OCI-LY1 (cell line): ENCODE measurements at regions not wholly inside any gene's neighbourhood (a gene's known extent, or its start where the extent isn't known, plus 50 kb on each side); places are given as distances from the start of the nearest gene placed in this dataset.

Source experiments
- H2AFZ ChIP-seq: fragments of 200-600 bp; sonication (generic), shearing (Covaris generic); 2 replicates; pipeline ENCODE4 v1.6.0; 2014; ENCODE audit warnings: antibody characterized with exemption, mild to moderate bottlenecking, low read length
- H3F3A ChIP-seq: fragments of 200-600 bp; sonication (generic), shearing (Covaris generic); 2 replicates; pipeline ENCODE4 v1.6.0; 2014; ENCODE audit warnings: mild to moderate bottlenecking, antibody characterized with exemption, low read length, moderate library complexity; ENCODE audit not compliant: insufficient read depth
- H3K27ac ChIP-seq: fragments of 200-600 bp; sonication (generic); 2 replicates; pipeline ENCODE4 v1.5.1; 2014; ENCODE audit warnings: low read length, mixed run types, mild to moderate bottlenecking, low read depth; ENCODE audit not compliant: poor library complexity, severe bottlenecking
- H3K27me3 ChIP-seq: fragments of 200-600 bp; sonication (generic); 2 replicates; pipeline ENCODE4 v1.6.0; 2014; ENCODE audit warnings: antibody characterized with exemption, mild to moderate bottlenecking, low read length, moderate library complexity; ENCODE audit not compliant: insufficient read depth
- H3K36me3 ChIP-seq: fragments of 200-600 bp; sonication (generic); 2 replicates; pipeline ENCODE4 v1.6.1; 2014; ENCODE audit warnings: mild to moderate bottlenecking, antibody characterized with exemption, low read length, moderate library complexity, mixed read lengths; ENCODE audit not compliant: insufficient read depth
- H3K4me1 ChIP-seq: fragments of 200-600 bp; sonication (generic); 2 replicates; pipeline ENCODE4 v1.5.1; 2014; ENCODE audit warnings: mild to moderate bottlenecking, low read length, moderate library complexity; ENCODE audit not compliant: insufficient read depth, severe bottlenecking
- H3K4me2 ChIP-seq: fragments of 200-600 bp; sonication (generic), shearing (Covaris generic); 2 replicates; pipeline ENCODE4 v1.6.1; 2014; ENCODE audit warnings: low read length
- H3K4me3 ChIP-seq: fragments of 200-600 bp; sonication (generic); 2 replicates; pipeline ENCODE4 v1.5.1; 2014; ENCODE audit warnings: low read length, low read depth, mild to moderate bottlenecking, mixed read lengths; ENCODE audit not compliant: poor library complexity, severe bottlenecking
- H3K79me2 ChIP-seq: fragments of 200-600 bp; shearing (Covaris generic); 2 replicates; pipeline ENCODE4 v1.6.1; 2016; ENCODE audit warnings: mixed run types, low read length, mixed read lengths; ENCODE audit not compliant: insufficient read depth
- H3K9ac ChIP-seq: fragments of 200-600 bp; sonication (generic), shearing (Covaris generic); 2 replicates; pipeline ENCODE4 v1.6.1; 2014; ENCODE audit warnings: mild to moderate bottlenecking, low read length, mixed read lengths
- H3K9me2 ChIP-seq: fragments of 200-600 bp; sonication (generic), shearing (Covaris generic); 2 replicates; pipeline ENCODE4 v1.6.1; 2014; ENCODE audit warnings: low read depth, mild to moderate bottlenecking, low read length, mixed read lengths
- H3K9me3 ChIP-seq: fragments of 200-600 bp; shearing (Covaris generic); 2 replicates; pipeline ENCODE4 v1.6.1; 2014; ENCODE audit warnings: low read length, mixed read lengths
- H4K20me1 ChIP-seq: fragments of 200-600 bp; sonication (generic), shearing (Covaris generic); 2 replicates; pipeline ENCODE4 v1.6.0; 2016; ENCODE audit warnings: mild to moderate bottlenecking, low read length; ENCODE audit not compliant: insufficient read depth
- EZH2 ChIP-seq: fragments of 200-600 bp; sonication (generic), shearing (Covaris generic); IDR thresholded peaks from 2 replicates; pipeline ENCODE4 v1.8.0; 2017; ENCODE audit warnings: borderline replicate concordance, mixed run types, mild to moderate bottlenecking, antibody characterized with exemption, low read length, moderate library complexity, mixed read lengths
- TF ChIP-seq, protein P1 (sequence below): fragments of 200-600 bp; sonication (generic), shearing (Covaris generic); IDR thresholded peaks from 2 replicates; pipeline ENCODE4 v1.5.1; 2017; ENCODE audit warnings: mild to moderate bottlenecking, antibody characterized with exemption, low read length, moderate library complexity, mixed read lengths

DNA sequence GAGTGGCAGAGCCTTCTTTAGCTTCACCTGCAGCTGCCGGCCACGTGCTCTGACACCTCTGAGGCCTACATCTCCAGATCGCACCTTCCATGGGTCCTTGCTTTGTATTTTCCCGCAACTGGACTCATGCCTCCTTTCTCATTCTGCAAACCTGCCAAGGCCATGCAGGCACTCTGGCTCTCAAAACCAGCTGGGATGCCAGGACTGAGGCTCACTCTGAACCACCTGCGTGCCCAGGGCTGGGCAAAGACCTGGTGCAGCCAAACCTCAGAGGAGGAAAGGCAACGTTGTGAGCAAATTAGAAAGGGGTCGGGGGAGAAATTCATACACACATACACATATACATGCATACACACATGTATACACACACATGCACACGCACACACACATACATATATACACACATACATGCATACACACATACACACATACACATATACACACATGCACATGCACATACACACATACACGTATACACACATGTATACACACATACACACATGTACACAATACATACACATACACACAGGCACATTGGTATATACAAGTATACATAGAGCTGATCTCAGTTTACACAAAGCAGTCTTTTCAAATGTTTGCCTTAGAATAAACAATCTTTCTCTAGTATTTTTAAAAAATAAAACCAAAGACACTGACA lies 125.2 kb downstream of the RTP5 start:
- H3K27ac ChIP-seq: no peak overlapping the region
- H4K20me1 ChIP-seq: no peaks in the 10 kb centered on the region
- no peaks in the 10 kb centered on the region for H3F3A ChIP-seq
- H3K9me2 ChIP-seq: no peaks in the 10 kb centered on the region
- H3K27me3 ChIP-seq: no peaks in the 10 kb centered on the region
- TF ChIP-seq EZH2: no peak
- TF ChIP-seq, protein P1, sequence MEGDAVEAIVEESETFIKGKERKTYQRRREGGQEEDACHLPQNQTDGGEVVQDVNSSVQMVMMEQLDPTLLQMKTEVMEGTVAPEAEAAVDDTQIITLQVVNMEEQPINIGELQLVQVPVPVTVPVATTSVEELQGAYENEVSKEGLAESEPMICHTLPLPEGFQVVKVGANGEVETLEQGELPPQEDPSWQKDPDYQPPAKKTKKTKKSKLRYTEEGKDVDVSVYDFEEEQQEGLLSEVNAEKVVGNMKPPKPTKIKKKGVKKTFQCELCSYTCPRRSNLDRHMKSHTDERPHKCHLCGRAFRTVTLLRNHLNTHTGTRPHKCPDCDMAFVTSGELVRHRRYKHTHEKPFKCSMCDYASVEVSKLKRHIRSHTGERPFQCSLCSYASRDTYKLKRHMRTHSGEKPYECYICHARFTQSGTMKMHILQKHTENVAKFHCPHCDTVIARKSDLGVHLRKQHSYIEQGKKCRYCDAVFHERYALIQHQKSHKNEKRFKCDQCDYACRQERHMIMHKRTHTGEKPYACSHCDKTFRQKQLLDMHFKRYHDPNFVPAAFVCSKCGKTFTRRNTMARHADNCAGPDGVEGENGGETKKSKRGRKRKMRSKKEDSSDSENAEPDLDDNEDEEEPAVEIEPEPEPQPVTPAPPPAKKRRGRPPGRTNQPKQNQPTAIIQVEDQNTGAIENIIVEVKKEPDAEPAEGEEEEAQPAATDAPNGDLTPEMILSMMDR: no peak
- no peaks in the 10 kb centered on the region for H3K79me2 ChIP-seq
- no peaks in the 10 kb centered on the region for H3K36me3 ChIP-seq
- no peak overlapping the region for H3K4me3 ChIP-seq
- no peak overlapping the region for H3K4me2 ChIP-seq
- no peaks in the 10 kb centered on the region for H3K9me3 ChIP-seq
- H3K9ac ChIP-seq: no peak overlapping the region
- no peak overlapping the region for H2AFZ ChIP-seq
- no peaks in the 10 kb centered on the region for H3K4me1 ChIP-seq

DNA sequence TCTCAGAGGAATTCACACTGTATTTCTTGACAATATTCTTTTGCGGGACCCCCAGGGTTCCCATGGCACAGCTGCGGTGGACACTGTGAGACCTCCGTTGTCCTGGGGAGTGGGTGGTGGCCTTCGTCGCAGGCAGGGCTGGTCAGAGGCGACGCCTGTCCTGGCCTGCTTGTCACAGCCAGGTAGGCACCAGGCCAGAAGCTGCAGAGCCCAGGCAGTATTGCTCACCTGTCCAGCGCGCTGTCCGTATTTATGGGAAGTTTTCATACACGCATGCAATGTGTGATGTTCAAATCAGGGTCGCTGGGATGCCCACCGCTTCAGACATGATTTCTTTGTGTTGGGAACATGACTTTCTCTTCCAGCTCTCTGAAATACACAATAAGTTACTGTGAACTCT lies 126.6 kb downstream of the RTP5 start:
- H3K4me1 ChIP-seq: no peaks in the 10 kb centered on the region
- TF ChIP-seq, protein P1: no peak
- no peak for TF ChIP-seq EZH2
- no peaks in the 10 kb centered on the region for H3K36me3 ChIP-seq

DNA sequence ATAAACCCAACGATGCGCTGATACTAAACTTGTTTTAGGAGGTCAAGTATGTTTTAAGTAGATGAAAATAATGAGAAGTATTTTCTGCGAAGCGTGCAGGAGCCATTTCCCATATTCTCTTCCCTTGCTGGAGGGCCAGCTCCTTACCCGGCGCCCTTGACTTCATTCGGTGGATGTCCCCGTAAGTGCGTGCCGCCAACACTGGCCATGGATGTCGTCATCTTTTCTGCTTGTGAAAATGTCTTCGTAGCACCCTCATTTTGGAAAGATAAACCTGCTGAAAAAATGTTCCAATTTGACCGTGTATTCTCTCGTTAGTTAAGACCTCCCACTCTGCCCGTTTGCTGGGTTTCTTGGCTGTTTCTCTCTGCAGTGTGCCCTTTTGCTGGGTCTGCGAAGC lies 127.5 kb downstream of the RTP5 start:
- no peak for TF ChIP-seq EZH2
- TF ChIP-seq, protein P1: no peak
- Histone ChIP-seq H3K9me2 (no peaks in the 10 kb centered on the region), H3K36me3 (no peaks in the 10 kb centered on the region), H3F3A (no peaks in the 10 kb centered on the region), H3K4me3 (no peak overlapping the region), H3K79me2 (no peaks in the 10 kb centered on the region), H2AFZ (no peak overlapping the region), H3K9ac (no peak overlapping the region), H3K27ac (no peak overlapping the region), H3K9me3 (no peaks in the 10 kb centered on the region), H3K27me3 (no peaks in the 10 kb centered on the region), H4K20me1 (no peaks in the 10 kb centered on the region), H3K4me1 (no peaks in the 10 kb centered on the region), H3K4me2 (no peak overlapping the region)

More for the DNA sequence above, 126.6 kb downstream of the RTP5 start:
- H3K9me2 ChIP-seq: no peaks in the 10 kb centered on the region
- H3K4me3 ChIP-seq: no peak overlapping the region
- H3K4me2 ChIP-seq: no peak overlapping the region
- no peak overlapping the region for H3K27ac ChIP-seq
- no peak overlapping the region for H2AFZ ChIP-seq
- H4K20me1 ChIP-seq: no peaks in the 10 kb centered on the region
- H3K27me3 ChIP-seq: no peaks in the 10 kb centered on the region
- no peak overlapping the region for H3K9ac ChIP-seq
- no peaks in the 10 kb centered on the region for H3F3A ChIP-seq
- no peaks in the 10 kb centered on the region for H3K9me3 ChIP-seq
- no peaks in the 10 kb centered on the region for H3K79me2 ChIP-seq
